ENCODE measurements at regions not wholly inside any gene's neighbourhood (a gene's known extent, or its start where the extent isn't known, plus 50 kb on each side); places are given as distances from the start of the nearest gene placed in this dataset.

GRCh38 chr11:121802542-121802941, 313.5 kb downstream of the BLID start:
- Histone ChIP-seq H3K9me3 (no peaks in the 10 kb centered on the region), H3K4me1 (peaks cover 26% of the 10 kb centered on the region), H3K4me3 (no peak overlapping the region), H3K36me3 (ENCODE audit: low read depth, missing control alignments) (no peaks in the 10 kb centered on the region), H3K27ac (no peak overlapping the region), H3K27me3 (no peaks in the 10 kb centered on the region)
- intact Hi-C loops (cut with DNase I; ENCODE audit: low total_unique reads), result no loop called here
- peak; percentile 42 for DNase-seq
- no peak for TF ChIP-seq POLR2A (IDR thresholded peaks at IDR 0.05)
- TF ChIP-seq CTCF (IDR thresholded peaks at IDR 0.05), result no peak
- WGBS, 2 donors, result 53 to 58% methylated on average over 4 of the region's 4 CpGs

GRCh38 chr11:121801781-121802180, 314.2 kb downstream of the BLID start:
- WGBS, 2 donors, result 58 to 71% methylated on average over 5 of the region's 5 CpGs
- no peak overlapping the region for H3K27ac ChIP-seq

GRCh38 chr11:121801394-121801748, 314.6 kb downstream of the BLID start:
- no peaks in the 10 kb centered on the region for H3K27me3 ChIP-seq
- WGBS, 2 donors, result 59 to 60% methylated on average over 3 of the region's 3 CpGs
- H3K4me3 ChIP-seq, result no peak overlapping the region
- peaks cover 31% of the 10 kb centered on the region for H3K4me1 ChIP-seq
- peak overlapping the region in 1 of 2 donors; percentile 47 for H3K27ac ChIP-seq
- DNase-seq, result no peak
- no peak for TF ChIP-seq POLR2A (IDR thresholded peaks at IDR 0.05)
- intact Hi-C loops (cut with DNase I; ENCODE audit: low total_unique reads), result no loop called here
- H3K9me3 ChIP-seq, result no peaks in the 10 kb centered on the region
- H3K36me3 ChIP-seq (ENCODE audit: low read depth, missing control alignments), result no peaks in the 10 kb centered on the region

More at GRCh38 chr11:121801781-121802180, 314.2 kb downstream of the BLID start:
- TF ChIP-seq CTCF (IDR thresholded peaks at IDR 0.05), result no peak
- no peak for TF ChIP-seq POLR2A (IDR thresholded peaks at IDR 0.05)
- H3K36me3 ChIP-seq (ENCODE audit: low read depth, missing control alignments), result no peaks in the 10 kb centered on the region
- no peaks in the 10 kb centered on the region for H3K9me3 ChIP-seq
- peaks cover 29% of the 10 kb centered on the region for H3K4me1 ChIP-seq
- intact Hi-C loops (cut with DNase I; ENCODE audit: low total_unique reads), result no loop called here
- DNase-seq, result no peak
- H3K4me3 ChIP-seq, result no peak overlapping the region
- H3K27me3 ChIP-seq, result no peaks in the 10 kb centered on the region

- H3K4me1 ChIP-seq, result peaks cover 31% of the 10 kb centered on the region
- WGBS, 2 donors, result 35 to 41% methylated on average over 10 of the region's 10 CpGs
- peak; percentile 65 for DNase-seq
- no peaks in the 10 kb centered on the region for H3K36me3 ChIP-seq (ENCODE audit: low read depth, missing control alignments)
- no peak for TF ChIP-seq CTCF (IDR thresholded peaks at IDR 0.05)
- TF ChIP-seq POLR2A (IDR thresholded peaks at IDR 0.05), result no peak
- no peaks in the 10 kb centered on the region for H3K9me3 ChIP-seq
- intact Hi-C loops (cut with DNase I; ENCODE audit: low total_unique reads), result no loop called here
- H3K27me3 ChIP-seq, result no peaks in the 10 kb centered on the region
- H3K27ac ChIP-seq, result peak overlapping the region; percentile 19 to 47
- no peak overlapping the region for H3K4me3 ChIP-seq
Measured at GRCh38 chr11:121800731-121801393, 315.2 kb downstream of the BLID start.

DNA sequence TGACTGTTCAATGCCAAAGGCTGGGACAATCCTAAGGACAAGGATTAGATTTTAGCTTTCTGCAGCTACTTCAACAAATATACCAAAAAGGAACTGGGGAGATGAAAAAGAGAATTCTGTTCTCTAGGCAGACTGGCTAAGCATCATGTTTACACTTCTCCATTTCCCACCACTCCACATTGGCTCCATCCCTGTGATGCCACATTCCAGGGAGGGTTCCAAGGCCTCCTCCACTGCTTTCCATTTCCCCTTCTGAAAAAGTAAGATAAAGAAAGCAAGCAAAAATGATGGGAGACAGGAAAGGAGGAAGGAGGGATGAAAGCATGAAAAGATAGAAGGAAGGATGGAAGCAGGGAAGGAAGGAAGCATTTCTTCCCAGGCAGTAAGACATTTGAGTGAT, 315.8 kb downstream of the BLID start:
- peaks cover 31% of the 10 kb centered on the region for H3K4me1 ChIP-seq
- intact Hi-C loops (cut with DNase I; ENCODE audit: low total_unique reads), result no loop called here
- peak overlapping the region; percentile 19 to 47 for H3K27ac ChIP-seq
- DNase-seq, result no peak
- no peak overlapping the region for H3K4me3 ChIP-seq
- no peaks in the 10 kb centered on the region for H3K36me3 ChIP-seq (ENCODE audit: low read depth, missing control alignments)
- H3K27me3 ChIP-seq, result no peaks in the 10 kb centered on the region
- H3K9me3 ChIP-seq, result no peaks in the 10 kb centered on the region
- TF ChIP-seq POLR2A (IDR thresholded peaks at IDR 0.05) (no peak), CTCF (IDR thresholded peaks at IDR 0.05) (no peak)

Data from testis (tissue), 2 donors.